SK-N-SH treated with all-trans-retinoic acid at 6 μM for 48 hours (cell line): ENCODE measurements at regions not wholly inside any gene's neighbourhood (a gene's known extent, or its start where the extent isn't known, plus 50 kb on each side); places are given as distances from the start of the nearest gene placed in this dataset.

Experiments used
- ATAC-seq: fragments of 200-7000 bp; cut with Tn5 transposase; 3 replicates; pipeline ENCODE4 v1.9.1; 2020; ENCODE audit warnings: mild to moderate bottlenecking, moderate library complexity
- ARNTL ChIP-seq: fragments of 450-650 bp; formaldehyde crosslinking; IDR thresholded peaks from 2 replicates; pipeline ENCODE4 v1.5.0; 2020; ENCODE audit warnings: low read depth, mild to moderate bottlenecking, moderate library complexity, borderline replicate concordance
- BACH2 ChIP-seq: fragments of 250-450 bp; sonication (Bioruptor Pico); IDR thresholded peaks from 2 replicates; pipeline ENCODE4 v1.9.0; 2021; ENCODE audit warnings: mild to moderate bottlenecking, borderline replicate concordance
- CREB5 ChIP-seq: fragments of 250-450 bp; sonication (Bioruptor Pico); IDR thresholded peaks from 2 replicates; pipeline ENCODE4 v1.5.1; 2020; ENCODE audit warnings: low read depth, mild to moderate bottlenecking, moderate library complexity
- CSDC2 ChIP-seq: fragments of 250-450 bp; sonication (Bioruptor Pico); IDR thresholded peaks from 2 replicates; pipeline ENCODE4 v1.5.0; 2020; ENCODE audit warnings: mild to moderate bottlenecking, moderate library complexity
- GLIS3 ChIP-seq: fragments of 250-450 bp; sonication (Bioruptor Pico); IDR thresholded peaks from 2 replicates; pipeline ENCODE4 v1.5.0; 2020; ENCODE audit warnings: mild to moderate bottlenecking, moderate library complexity
- ISL1 ChIP-seq: fragments of 250-450 bp; sonication (Bioruptor Pico); IDR thresholded peaks from 2 replicates; pipeline ENCODE4 v2.1.2; 2022; ENCODE audit warnings: mild to moderate bottlenecking, moderate library complexity
- OSR1 ChIP-seq: fragments of 250-450 bp; sonication (Bioruptor Pico); IDR thresholded peaks from 2 replicates; pipeline ENCODE4 v1.8.0; 2022; ENCODE audit warnings: moderate library complexity, mild to moderate bottlenecking, inconsistent platforms
- PATZ1 ChIP-seq: fragments of 250-450 bp; sonication (Bioruptor Pico); IDR thresholded peaks from 2 replicates; pipeline ENCODE4 v1.8.0; 2020; ENCODE audit warnings: mild to moderate bottlenecking, moderate library complexity, borderline replicate concordance
- PPARA ChIP-seq: fragments of 250-450 bp; sonication (Bioruptor Pico); IDR thresholded peaks from 2 replicates; pipeline ENCODE4 v1.5.0; 2020; ENCODE audit warnings: mild to moderate bottlenecking, borderline replicate concordance
- RARB ChIP-seq: fragments of 250-450 bp; sonication (Bioruptor Pico); IDR thresholded peaks from 2 replicates; pipeline ENCODE4 v1.8.0; 2021; ENCODE audit warnings: mild to moderate bottlenecking, moderate library complexity
- TCF4 ChIP-seq: fragments of 250-450 bp; sonication (Bioruptor Pico); IDR thresholded peaks from 2 replicates; pipeline ENCODE4 v1.8.0; 2021; ENCODE audit warnings: mild to moderate bottlenecking, moderate library complexity, borderline replicate concordance
- ZFP3 ChIP-seq: fragments of 250-450 bp; sonication (Bioruptor Pico); IDR thresholded peaks from 2 replicates; pipeline ENCODE4 v1.5.0; 2020; ENCODE audit warnings: mild to moderate bottlenecking, moderate library complexity
- ZFP30 ChIP-seq: fragments of 450-650 bp; formaldehyde crosslinking; IDR thresholded peaks from 2 replicates; pipeline ENCODE4 v1.5.0; 2022; ENCODE audit warnings: mild to moderate bottlenecking, moderate library complexity
- ZNF565 ChIP-seq: fragments of 450-650 bp; formaldehyde crosslinking; conservative IDR thresholded peaks from 2 replicates; pipeline ENCODE4 v1.5.0; 2020; ENCODE audit warnings: low read depth, mild to moderate bottlenecking, moderate library complexity
- ZNF8 ChIP-seq: fragments of 450-650 bp; formaldehyde crosslinking; IDR thresholded peaks from 2 replicates; pipeline ENCODE4 v1.5.0; 2020; ENCODE audit warnings: mild to moderate bottlenecking, moderate library complexity
- TF ChIP-seq, protein P1 (sequence below): fragments of 250-450 bp; sonication (Bioruptor Pico); IDR thresholded peaks from 2 replicates; pipeline ENCODE4 v1.8.0; 2021; ENCODE audit warnings: low read depth, mild to moderate bottlenecking, moderate library complexity, borderline replicate concordance
- TF ChIP-seq, protein P2 (sequence below): fragments of 250-450 bp; sonication (Bioruptor Pico); IDR thresholded peaks from 2 replicates; pipeline ENCODE4 v1.5.0; 2020; ENCODE audit warnings: mild to moderate bottlenecking, moderate library complexity

GRCh38 chr3:27573780-27574437, 89.7 kb upstream of the SLC4A7 start:
- ATAC-seq, result no peak
- TF ChIP-seq ZNF565 (CRISPR knock-in tag), result no peak
- TF ChIP-seq BACH2 (CRISPR knock-in tag), result no peak
- TF ChIP-seq GLIS3, result no peak
- no peak for TF ChIP-seq CREB5
- TF ChIP-seq, protein P1, sequence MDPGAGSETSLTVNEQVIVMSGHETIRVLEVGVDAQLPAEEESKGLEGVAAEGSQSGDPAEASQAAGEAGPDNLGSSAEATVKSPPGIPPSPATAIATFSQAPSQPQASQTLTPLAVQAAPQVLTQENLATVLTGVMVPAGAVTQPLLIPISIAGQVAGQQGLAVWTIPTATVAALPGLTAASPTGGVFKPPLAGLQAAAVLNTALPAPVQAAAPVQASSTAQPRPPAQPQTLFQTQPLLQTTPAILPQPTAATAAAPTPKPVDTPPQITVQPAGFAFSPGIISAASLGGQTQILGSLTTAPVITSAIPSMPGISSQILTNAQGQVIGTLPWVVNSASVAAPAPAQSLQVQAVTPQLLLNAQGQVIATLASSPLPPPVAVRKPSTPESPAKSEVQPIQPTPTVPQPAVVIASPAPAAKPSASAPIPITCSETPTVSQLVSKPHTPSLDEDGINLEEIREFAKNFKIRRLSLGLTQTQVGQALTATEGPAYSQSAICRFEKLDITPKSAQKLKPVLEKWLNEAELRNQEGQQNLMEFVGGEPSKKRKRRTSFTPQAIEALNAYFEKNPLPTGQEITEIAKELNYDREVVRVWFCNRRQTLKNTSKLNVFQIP (CRISPR knock-in tag), result no peak
- no peak for TF ChIP-seq OSR1
- TF ChIP-seq, protein P2, sequence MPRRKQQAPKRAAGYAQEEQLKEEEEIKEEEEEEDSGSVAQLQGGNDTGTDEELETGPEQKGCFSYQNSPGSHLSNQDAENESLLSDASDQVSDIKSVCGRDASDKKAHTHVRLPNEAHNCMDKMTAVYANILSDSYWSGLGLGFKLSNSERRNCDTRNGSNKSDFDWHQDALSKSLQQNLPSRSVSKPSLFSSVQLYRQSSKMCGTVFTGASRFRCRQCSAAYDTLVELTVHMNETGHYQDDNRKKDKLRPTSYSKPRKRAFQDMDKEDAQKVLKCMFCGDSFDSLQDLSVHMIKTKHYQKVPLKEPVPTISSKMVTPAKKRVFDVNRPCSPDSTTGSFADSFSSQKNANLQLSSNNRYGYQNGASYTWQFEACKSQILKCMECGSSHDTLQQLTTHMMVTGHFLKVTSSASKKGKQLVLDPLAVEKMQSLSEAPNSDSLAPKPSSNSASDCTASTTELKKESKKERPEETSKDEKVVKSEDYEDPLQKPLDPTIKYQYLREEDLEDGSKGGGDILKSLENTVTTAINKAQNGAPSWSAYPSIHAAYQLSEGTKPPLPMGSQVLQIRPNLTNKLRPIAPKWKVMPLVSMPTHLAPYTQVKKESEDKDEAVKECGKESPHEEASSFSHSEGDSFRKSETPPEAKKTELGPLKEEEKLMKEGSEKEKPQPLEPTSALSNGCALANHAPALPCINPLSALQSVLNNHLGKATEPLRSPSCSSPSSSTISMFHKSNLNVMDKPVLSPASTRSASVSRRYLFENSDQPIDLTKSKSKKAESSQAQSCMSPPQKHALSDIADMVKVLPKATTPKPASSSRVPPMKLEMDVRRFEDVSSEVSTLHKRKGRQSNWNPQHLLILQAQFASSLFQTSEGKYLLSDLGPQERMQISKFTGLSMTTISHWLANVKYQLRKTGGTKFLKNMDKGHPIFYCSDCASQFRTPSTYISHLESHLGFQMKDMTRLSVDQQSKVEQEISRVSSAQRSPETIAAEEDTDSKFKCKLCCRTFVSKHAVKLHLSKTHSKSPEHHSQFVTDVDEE, result no peak
- no peak for TF ChIP-seq ISL1
- no peak for TF ChIP-seq PATZ1 (CRISPR knock-in tag)
- no peak for TF ChIP-seq PPARA

DNA sequence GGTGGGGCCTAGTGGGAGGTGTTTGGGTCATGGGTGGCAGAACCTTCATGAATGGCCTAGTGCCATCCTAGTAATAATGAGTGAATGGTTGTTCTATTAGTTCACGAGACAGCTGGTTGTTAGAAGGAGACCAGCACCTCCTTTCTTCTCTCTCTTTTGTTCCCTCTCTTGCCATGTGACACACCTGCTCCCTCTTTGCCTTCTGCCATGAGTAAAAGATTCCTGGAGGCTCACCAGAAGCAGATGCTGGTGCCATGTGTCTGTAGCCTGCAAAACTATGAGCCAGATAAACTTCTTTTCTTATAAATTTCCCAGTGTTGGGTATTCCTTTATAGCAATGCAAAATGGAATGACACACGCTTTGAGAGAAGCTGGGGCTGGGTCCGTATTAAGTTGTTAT, 89.0 kb upstream of the SLC4A7 start:
- no peak for ATAC-seq
- no peak for TF ChIP-seq ARNTL
- no peak for TF ChIP-seq TCF4 (CRISPR knock-in tag)
- no peak for TF ChIP-seq ZFP3 (CRISPR knock-in tag)
- no peak for TF ChIP-seq ZFP30 (CRISPR knock-in tag)
- no peak for TF ChIP-seq BACH2 (CRISPR knock-in tag)
- TF ChIP-seq CSDC2 (CRISPR knock-in tag), result no peak
- TF ChIP-seq, protein P2, result no peak
- no peak for TF ChIP-seq PATZ1 (CRISPR knock-in tag)
- TF ChIP-seq CREB5, result no peak
- no peak for TF ChIP-seq PPARA
- TF ChIP-seq RARB (CRISPR knock-in tag), result no peak
- TF ChIP-seq ZNF8 (CRISPR knock-in tag), result no peak
- TF ChIP-seq GLIS3, result no peak
